PC-9 (cell line): ENCODE measurements at regions not wholly inside any gene's neighbourhood (a gene's known extent, or its start where the extent isn't known, plus 50 kb on each side); places are given as distances from the start of the nearest gene placed in this dataset.

Experiments used
- BruUV-seq: library from RNA; stranded (reverse); fragments of 400-500 nt; replicated peaks from 2 replicates; lab custom pipeline; 2021; lab: Mats Ljungman, UMichigan
- CTCF ChIA-PET: fragments of 300-600 bp; sonication (Branson Sonifier 250); formaldehyde crosslinking; loops from one replicate; lab custom pipeline; 2022; ENCODE audit warnings: antibody characterized with exemption; lab: Charles Lee
- POLR2A ChIA-PET: fragments of 300-600 bp; sonication (Branson Sonifier 250); formaldehyde crosslinking; loops from one replicate; lab custom pipeline; 2022; ENCODE audit warnings: antibody characterized with exemption; ENCODE audit not compliant: unreplicated experiment; lab: Charles Lee
- DNase-seq, 2 experiments: peaks; one replicate each; pipeline versions ENCODE4 v3.0.0 to v3.0.0-alpha.2; 2015 to 2022; ENCODE audit warnings: mixed read lengths in 1 of 2
- H2AFZ ChIP-seq: fragments of 200-600 bp; sonication (generic); 2 replicates; pipeline ENCODE4 v1.8.1; 2017; ENCODE audit warnings: antibody characterized with exemption
- H3F3A ChIP-seq: fragments of 200-600 bp; sonication (generic); 2 replicates; pipeline ENCODE4 v1.8.1; 2017; ENCODE audit warnings: antibody characterized with exemption, mild to moderate bottlenecking, low read depth; ENCODE audit not compliant: insufficient read depth
- H3K27ac ChIP-seq: fragments of 200-600 bp; sonication (generic); 2 replicates; pipeline ENCODE4 v1.6.1; 2016; ENCODE audit warnings: mixed run types
- H3K27me3 ChIP-seq: fragments of 200-600 bp; sonication (generic); 2 replicates; pipeline ENCODE4 v1.6.1; 2016; ENCODE audit warnings: low read depth, mixed run types; ENCODE audit not compliant: insufficient read depth
- H3K36me3 ChIP-seq: fragments of 200-600 bp; sonication (generic); 2 replicates; pipeline ENCODE4 v1.6.1; 2016; ENCODE audit warnings: low read depth, mixed run types
- H3K4me1 ChIP-seq: fragments of 200-600 bp; sonication (generic); replicated peaks from 2 replicates; pipeline ENCODE4 v1.6.1; 2016; ENCODE audit warnings: mixed run types; ENCODE audit not compliant: insufficient read depth
- H3K4me2 ChIP-seq: fragments of 200-600 bp; sonication (generic); 2 replicates; pipeline ENCODE4 v1.6.1; 2017; ENCODE audit warnings: mixed run types
- H3K4me3 ChIP-seq: fragments of 200-600 bp; sonication (generic); 2 replicates; pipeline ENCODE4 v1.6.1; 2016; ENCODE audit warnings: mixed run types
- H3K79me2 ChIP-seq: fragments of 200-600 bp; sonication (generic); 2 replicates; pipeline ENCODE4 v1.6.1; 2017; ENCODE audit warnings: low read depth, mixed run types
- H3K9me2 ChIP-seq: fragments of 200-600 bp; sonication (generic); 2 replicates; pipeline ENCODE4 v1.8.1; 2017; ENCODE audit warnings: mild to moderate bottlenecking; ENCODE audit not compliant: insufficient read depth
- H3K9me3 ChIP-seq: fragments of 200-600 bp; sonication (generic); 2 replicates; pipeline ENCODE4 v1.8.1; 2016; ENCODE audit warnings: low read depth; ENCODE audit not compliant: insufficient read depth
- H4K20me1 ChIP-seq: fragments of 200-600 bp; sonication (generic); 2 replicates; pipeline ENCODE4 v1.8.1; 2017; ENCODE audit not compliant: insufficient read depth
- EZH2 ChIP-seq: fragments of 200-600 bp; sonication (generic); IDR thresholded peaks from 2 replicates; pipeline ENCODE4 v1.8.0; 2017; ENCODE audit warnings: antibody characterized with exemption, low read depth
- intact Hi-C: fragments of 100-400 bp; cut with micrococcal nuclease; formaldehyde crosslinking; loops from one replicate; pipeline ENCODE4 v1.10.0; 2022; ENCODE audit not compliant: unreplicated experiment
- TF ChIP-seq, protein P1 (sequence below): fragments of 200-600 bp; sonication (generic); conservative IDR thresholded peaks from 2 replicates; pipeline ENCODE4 v1.6.1; 2017; ENCODE audit warnings: mixed run types, antibody characterized with exemption, mild to moderate bottlenecking, moderate library complexity

DNA sequence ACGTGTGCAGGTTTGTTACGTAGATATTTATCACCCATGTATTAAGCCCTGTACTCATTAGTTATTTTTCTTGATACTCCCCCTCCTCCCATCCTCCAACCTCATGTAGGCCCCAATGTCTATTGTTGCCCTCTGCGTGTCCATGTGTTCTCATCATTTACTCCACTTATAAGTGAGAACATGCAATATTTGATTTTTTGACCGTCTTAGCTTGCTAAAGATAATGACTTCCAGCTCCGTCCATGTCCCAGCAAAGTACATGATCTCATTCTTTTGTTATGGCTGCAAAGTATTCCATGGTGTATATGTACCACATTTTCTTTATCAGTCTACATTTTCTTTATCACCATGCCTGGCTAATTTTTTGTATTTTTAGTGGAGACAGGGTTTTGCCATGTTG, 623.2 kb downstream of the SQOR start:
- TF ChIP-seq, protein P1, sequence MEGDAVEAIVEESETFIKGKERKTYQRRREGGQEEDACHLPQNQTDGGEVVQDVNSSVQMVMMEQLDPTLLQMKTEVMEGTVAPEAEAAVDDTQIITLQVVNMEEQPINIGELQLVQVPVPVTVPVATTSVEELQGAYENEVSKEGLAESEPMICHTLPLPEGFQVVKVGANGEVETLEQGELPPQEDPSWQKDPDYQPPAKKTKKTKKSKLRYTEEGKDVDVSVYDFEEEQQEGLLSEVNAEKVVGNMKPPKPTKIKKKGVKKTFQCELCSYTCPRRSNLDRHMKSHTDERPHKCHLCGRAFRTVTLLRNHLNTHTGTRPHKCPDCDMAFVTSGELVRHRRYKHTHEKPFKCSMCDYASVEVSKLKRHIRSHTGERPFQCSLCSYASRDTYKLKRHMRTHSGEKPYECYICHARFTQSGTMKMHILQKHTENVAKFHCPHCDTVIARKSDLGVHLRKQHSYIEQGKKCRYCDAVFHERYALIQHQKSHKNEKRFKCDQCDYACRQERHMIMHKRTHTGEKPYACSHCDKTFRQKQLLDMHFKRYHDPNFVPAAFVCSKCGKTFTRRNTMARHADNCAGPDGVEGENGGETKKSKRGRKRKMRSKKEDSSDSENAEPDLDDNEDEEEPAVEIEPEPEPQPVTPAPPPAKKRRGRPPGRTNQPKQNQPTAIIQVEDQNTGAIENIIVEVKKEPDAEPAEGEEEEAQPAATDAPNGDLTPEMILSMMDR, result no peak
- no peak for TF ChIP-seq EZH2
- Histone ChIP-seq H3K9me2 (no peaks in the 10 kb centered on the region), H3K4me1 (no peaks in the 10 kb centered on the region), H2AFZ (no peak overlapping the region), H3K4me3 (no peak overlapping the region), H3K27me3 (no peaks in the 10 kb centered on the region), H3F3A (no peaks in the 10 kb centered on the region), H3K4me2 (no peak overlapping the region), H4K20me1 (no peaks in the 10 kb centered on the region), H3K79me2 (no peaks in the 10 kb centered on the region), H3K36me3 (no peaks in the 10 kb centered on the region), H3K27ac (no peak overlapping the region), H3K9me3 (no peaks in the 10 kb centered on the region)
- CTCF ChIA-PET, result no interaction called here
- DNase-seq, result no peak
- BruUV-seq, result no TSS peak
- intact Hi-C loops, result no loop called here
- POLR2A ChIA-PET, result no interaction called here

GRCh38 chr15:46260937-46261336, 626.1 kb downstream of the SQOR start:
- POLR2A ChIA-PET, result no interaction called here
- Histone ChIP-seq H3K27me3 (no peaks in the 10 kb centered on the region), H3K36me3 (no peaks in the 10 kb centered on the region), H3F3A (no peaks in the 10 kb centered on the region), H3K4me1 (no peaks in the 10 kb centered on the region), H3K4me3 (no peak overlapping the region), H3K9me2 (no peaks in the 10 kb centered on the region), H2AFZ (no peak overlapping the region), H3K79me2 (no peaks in the 10 kb centered on the region), H3K4me2 (no peak overlapping the region), H3K9me3 (no peaks in the 10 kb centered on the region), H3K27ac (no peak overlapping the region), H4K20me1 (no peaks in the 10 kb centered on the region)
- CTCF ChIA-PET, result no interaction called here
- DNase-seq, result no peak
- intact Hi-C loops, result no loop called here
- BruUV-seq, result no TSS peak
- TF ChIP-seq, protein P1, result no peak

DNA sequence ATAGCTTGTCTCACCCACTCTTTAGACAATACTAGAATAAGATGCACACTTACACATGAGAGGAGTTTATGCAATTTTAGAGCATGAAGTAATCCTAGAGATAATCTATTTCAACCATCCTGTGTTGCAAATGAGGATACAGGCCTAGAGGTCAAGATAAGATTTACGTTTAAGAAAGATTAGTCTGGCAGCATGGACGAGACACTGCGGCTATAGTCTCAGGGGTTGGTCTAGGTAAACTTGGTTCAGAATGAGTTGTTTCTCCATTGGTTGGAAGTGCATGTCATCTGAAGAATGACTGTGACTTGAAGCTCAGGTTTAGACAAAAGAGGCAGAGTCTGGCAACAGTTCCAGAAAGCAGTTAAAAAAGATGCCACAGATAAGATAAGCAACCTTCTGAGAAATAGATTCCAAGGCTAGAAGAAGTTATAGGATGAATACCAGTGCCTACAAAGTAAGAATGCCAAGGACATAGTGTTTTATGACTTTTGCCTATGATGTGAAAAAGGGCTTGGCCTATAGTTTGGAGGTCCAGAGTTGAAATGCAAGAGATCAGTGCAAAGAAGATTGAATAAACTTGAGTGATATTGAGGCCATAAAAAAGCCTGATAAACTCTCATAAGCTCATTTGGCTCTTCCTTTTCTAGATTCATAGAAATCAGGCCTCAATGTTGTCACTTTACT, 631.0 kb downstream of the SQOR start:
- no peaks in the 10 kb centered on the region for H3F3A ChIP-seq
- ChIA-PET POLR2A (no interaction called here), CTCF (no interaction called here)
- H3K79me2 ChIP-seq, result no peaks in the 10 kb centered on the region
- H3K4me3 ChIP-seq, result no peak overlapping the region
- BruUV-seq, result no TSS peak
- no peaks in the 10 kb centered on the region for H3K9me2 ChIP-seq
- no peak for DNase-seq
- H3K27ac ChIP-seq, result no peak overlapping the region
- H3K27me3 ChIP-seq, result no peaks in the 10 kb centered on the region
- no peaks in the 10 kb centered on the region for H4K20me1 ChIP-seq
- H3K4me2 ChIP-seq, result no peak overlapping the region
- intact Hi-C loops, result no loop called here
- no peaks in the 10 kb centered on the region for H3K9me3 ChIP-seq
- H2AFZ ChIP-seq, result no peak overlapping the region
- no peak for TF ChIP-seq EZH2
- TF ChIP-seq, protein P1, result no peak
- no peaks in the 10 kb centered on the region for H3K4me1 ChIP-seq
- H3K36me3 ChIP-seq, result no peaks in the 10 kb centered on the region
